Kidney epithelial cell (primary cell): ENCODE measurements at regions not wholly inside any gene's neighbourhood (a gene's known extent, or its start where the extent isn't known, plus 50 kb on each side); places are given as distances from the start of the nearest gene placed in this dataset.

ENCODE experiments used
- DNase-seq: peaks from one replicate; pipeline ENCODE4 v3.0.0-alpha.2; 2010; ENCODE audit warnings: low read depth
- H3K27me3 ChIP-seq: 2 replicates; pipeline ENCODE4 v1.6.0; 2011; ENCODE audit warnings: low read length; ENCODE audit not compliant: control insufficient read depth, insufficient read depth
- H3K36me3 ChIP-seq: 2 replicates; pipeline ENCODE4 v1.5.1; 2011; ENCODE audit warnings: low read length; ENCODE audit not compliant: control insufficient read depth, insufficient read depth
- H3K4me3 ChIP-seq: 2 replicates; pipeline ENCODE4 v1.5.1; 2011; ENCODE audit warnings: low read depth, mild to moderate bottlenecking, control low read depth, low read length
- CTCF ChIP-seq: IDR thresholded peaks from 2 replicates; pipeline ENCODE4 v1.5.1; 2011; ENCODE audit warnings: mild to moderate bottlenecking, moderate library complexity, low read length, control low read depth, inconsistent platforms; ENCODE audit not compliant: insufficient read depth, poor library complexity, severe bottlenecking

GRCh38 chr2:239905884-239906654 is 119.1 kb downstream of the NDUFA10 start:
- DNase-seq = no peak
- no peaks in the 10 kb centered on the region for H3K27me3 ChIP-seq
- no peaks in the 10 kb centered on the region for H3K36me3 ChIP-seq
- no peak overlapping the region for H3K4me3 ChIP-seq
- no peak for TF ChIP-seq CTCF

- no peaks in the 10 kb centered on the region for H3K36me3 ChIP-seq
- TF ChIP-seq CTCF = no peak
- no peaks in the 10 kb centered on the region for H3K27me3 ChIP-seq
- DNase-seq = no peak
- H3K4me3 ChIP-seq = no peak overlapping the region
Measured at GRCh38 chr2:239905306-239905705, 119.8 kb downstream of the NDUFA10 start.

- Histone ChIP-seq H3K4me3 (no peak overlapping the region), H3K36me3 (no peaks in the 10 kb centered on the region), H3K27me3 (no peaks in the 10 kb centered on the region)
- TF ChIP-seq CTCF = no peak
- no peak for DNase-seq
Measured at GRCh38 chr2:239904496-239904895, 120.6 kb downstream of the NDUFA10 start.

- no peak for DNase-seq
- Histone ChIP-seq H3K36me3 (no peaks in the 10 kb centered on the region), H3K27me3 (no peaks in the 10 kb centered on the region), H3K4me3 (no peak overlapping the region)
- TF ChIP-seq CTCF = no peak
Measured at GRCh38 chr2:239903803-239904202, 121.3 kb downstream of the NDUFA10 start.

GRCh38 chr2:239903210-239903609 is 121.9 kb downstream of the NDUFA10 start:
- Histone ChIP-seq H3K4me3 (no peak overlapping the region), H3K27me3 (no peaks in the 10 kb centered on the region), H3K36me3 (no peaks in the 10 kb centered on the region)
- no peak for TF ChIP-seq CTCF
- no peak for DNase-seq

GRCh38 chr2:239902749-239903201 is 122.4 kb downstream of the NDUFA10 start:
- no peak for DNase-seq
- no peak for TF ChIP-seq CTCF

More at GRCh38 chr2:239902749-239903201, 122.4 kb downstream of the NDUFA10 start:
- Histone ChIP-seq H3K27me3 (no peaks in the 10 kb centered on the region), H3K36me3 (no peaks in the 10 kb centered on the region), H3K4me3 (no peak overlapping the region)
